ENCODE measurements at regions not wholly inside any gene's neighbourhood (a gene's known extent, or its start where the extent isn't known, plus 50 kb on each side); places are given as distances from the start of the nearest gene placed in this dataset.

DNA sequence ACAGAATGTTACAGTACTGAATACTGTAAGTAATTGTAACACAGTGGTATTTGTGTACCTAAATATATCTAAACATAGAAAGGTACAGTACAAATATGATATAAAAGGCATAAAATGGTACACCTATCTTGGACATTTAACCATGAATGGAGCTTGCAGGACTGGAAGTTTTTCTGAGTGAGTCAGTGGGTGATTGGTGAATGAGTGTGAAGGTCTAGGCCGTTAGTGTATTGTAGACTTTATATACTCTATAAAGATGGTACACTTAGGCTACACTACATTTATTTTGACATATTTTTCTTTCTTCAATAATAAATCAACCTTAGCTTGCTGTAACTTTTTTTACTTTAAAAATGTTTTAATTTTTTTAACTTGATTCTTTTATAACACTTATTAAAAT, 422.5 kb upstream of the FSTL5 start:
- H3K4me2 ChIP-seq: no peak overlapping the region
- H2AFZ ChIP-seq (replicated peaks): no peak overlapping the region
- no peaks in the 10 kb centered on the region for H4K20me1 ChIP-seq (ENCODE audit: low read depth)
- no peaks in the 10 kb centered on the region for H3K79me2 ChIP-seq (ENCODE audit: low read depth)
- Mint-ChIP-seq H3K36me3 (no peaks in the 10 kb centered on the region), H3K27me3 (ENCODE audit: insufficient read depth, low read depth) (no peaks in the 10 kb centered on the region), H3K27ac (no peak overlapping the region), H3K4me1 (no peaks in the 10 kb centered on the region), H3K4me3 (no peak overlapping the region), H3K9me3 (no peaks in the 10 kb centered on the region)
- H3K4me3 ChIP-seq: no peak overlapping the region
- DNase-seq (ENCODE audit: low spot score): no peak
- TF ChIP-seq EZH2 (IDR thresholded peaks at IDR 0.05) (no peak), CTCF (IDR thresholded peaks at IDR 0.05) (no peak), EZH2phosphoT487 (IDR thresholded peaks at IDR 0.05) (no peak)
- no peak overlapping the region for H3K9ac ChIP-seq
- no peak overlapping the region for H3K27ac ChIP-seq
- no peaks in the 10 kb centered on the region for H3K9me3 ChIP-seq (ENCODE audit: low read depth)
- H3K4me1 ChIP-seq: no peaks in the 10 kb centered on the region
- no peaks in the 10 kb centered on the region for H3F3A ChIP-seq (ENCODE audit: low read depth)
- no peaks in the 10 kb centered on the region for H3K27me3 ChIP-seq
- no peaks in the 10 kb centered on the region for H3K36me3 ChIP-seq

- H3K27me3 Mint-ChIP-seq (ENCODE audit: insufficient read depth, low read depth): no peaks in the 10 kb centered on the region
- H3K36me3 Mint-ChIP-seq: no peaks in the 10 kb centered on the region
These were observed 418.4 kb upstream of the FSTL5 start for GRCh38 chr4:162582180-162582579.

DNA sequence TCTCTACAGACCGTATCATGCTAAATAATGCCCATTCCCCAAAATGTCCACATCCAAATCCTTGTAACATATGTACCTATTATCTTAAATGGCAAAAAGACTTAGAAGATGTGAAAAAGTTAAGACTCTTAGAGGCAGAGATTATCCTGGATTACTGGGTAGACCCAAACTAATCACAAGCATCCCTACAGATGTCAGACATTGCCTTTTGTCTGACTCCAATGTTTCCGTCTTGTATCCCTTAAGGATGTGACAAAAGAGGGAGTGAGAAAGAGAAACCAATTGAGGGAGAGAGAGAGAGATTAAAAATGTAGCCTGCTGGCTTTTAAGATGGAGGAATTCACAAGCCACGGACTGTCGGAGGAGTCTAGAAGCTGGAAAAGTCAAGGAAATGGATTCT, 401.9 kb upstream of the FSTL5 start:
- Histone ChIP-seq H3K79me2 (ENCODE audit: low read depth) (no peaks in the 10 kb centered on the region), H3K4me1 (no peaks in the 10 kb centered on the region), H3K4me3 (no peak overlapping the region), H3K9me3 (ENCODE audit: low read depth) (no peaks in the 10 kb centered on the region), H3K36me3 (no peaks in the 10 kb centered on the region), H2AFZ (replicated peaks) (no peak overlapping the region), H4K20me1 (ENCODE audit: low read depth) (no peaks in the 10 kb centered on the region), H3K4me2 (no peak overlapping the region), H3F3A (ENCODE audit: low read depth) (peaks cover 8% of the 10 kb centered on the region), H3K27ac (no peak overlapping the region), H3K27me3 (no peaks in the 10 kb centered on the region), H3K9ac (no peak overlapping the region)
- TF ChIP-seq CTCF (IDR thresholded peaks at IDR 0.05): no peak
- TF ChIP-seq EZH2phosphoT487 (IDR thresholded peaks at IDR 0.05): peak; percentile 80
- TF ChIP-seq EZH2 (IDR thresholded peaks at IDR 0.05): no peak
- H3K4me1 Mint-ChIP-seq: no peaks in the 10 kb centered on the region
- no peak overlapping the region for H3K4me3 Mint-ChIP-seq
- DNase-seq (ENCODE audit: low spot score): peak; percentile 65
- no peaks in the 10 kb centered on the region for H3K9me3 Mint-ChIP-seq
- H3K36me3 Mint-ChIP-seq: no peaks in the 10 kb centered on the region
- no peak overlapping the region for H3K27ac Mint-ChIP-seq
- no peaks in the 10 kb centered on the region for H3K27me3 Mint-ChIP-seq (ENCODE audit: insufficient read depth, low read depth)

More at GRCh38 chr4:162582180-162582579, 418.4 kb upstream of the FSTL5 start:
- H3K27ac ChIP-seq: no peak overlapping the region
- no peaks in the 10 kb centered on the region for H3K79me2 ChIP-seq (ENCODE audit: low read depth)
- Mint-ChIP-seq H3K4me1 (no peaks in the 10 kb centered on the region), H3K4me3 (no peak overlapping the region), H3K27ac (no peak overlapping the region), H3K9me3 (no peaks in the 10 kb centered on the region)
- DNase-seq (ENCODE audit: low spot score): no peak
- H3F3A ChIP-seq (ENCODE audit: low read depth): no peaks in the 10 kb centered on the region
- TF ChIP-seq EZH2phosphoT487 (IDR thresholded peaks at IDR 0.05) (no peak), EZH2 (IDR thresholded peaks at IDR 0.05) (no peak), CTCF (IDR thresholded peaks at IDR 0.05) (no peak)
- H3K9ac ChIP-seq: no peak overlapping the region
- H3K4me3 ChIP-seq: no peak overlapping the region
- no peak overlapping the region for H2AFZ ChIP-seq (replicated peaks)
- no peaks in the 10 kb centered on the region for H3K36me3 ChIP-seq
- no peaks in the 10 kb centered on the region for H4K20me1 ChIP-seq (ENCODE audit: low read depth)
- H3K9me3 ChIP-seq (ENCODE audit: low read depth): no peaks in the 10 kb centered on the region
- H3K4me2 ChIP-seq: no peak overlapping the region
- H3K27me3 ChIP-seq: no peaks in the 10 kb centered on the region
- no peaks in the 10 kb centered on the region for H3K4me1 ChIP-seq
